HG03159 (cell line): ENCODE measurements at regions not wholly inside any gene's neighbourhood (a gene's known extent, or its start where the extent isn't known, plus 50 kb on each side); places are given as distances from the start of the nearest gene placed in this dataset.
"Not testable (repeated sequence)": the region's sequence is repeated elsewhere in the genome, so short reads cannot be mapped to it uniquely, and the experiment has no call there.

Source experiments
- ATAC-seq: cut with Tn5 transposase; IDR thresholded peaks from one replicate; pipeline ENCODE4 v1.9.1; 2021; ENCODE audit warnings: mild to moderate bottlenecking, moderate library complexity; ENCODE audit not compliant: unreplicated experiment

- ATAC-seq: no peak
Observed at GRCh38 chr4:188372058-188372457, 232.8 kb downstream of the TRIML1 start.

GRCh38 chr4:188372829-188373228 lies 233.6 kb downstream of the TRIML1 start:
- no peak for ATAC-seq

GRCh38 chr4:188374871-188375270 lies 235.6 kb downstream of the TRIML1 start:
- ATAC-seq: no peak

- ATAC-seq: no peak
Observed at GRCh38 chr4:188377816-188378215, 238.6 kb downstream of the TRIML1 start.

- ATAC-seq: no peak
Observed at GRCh38 chr4:188383180-188383579, 243.9 kb downstream of the TRIML1 start.

- ATAC-seq: no peak
Observed at GRCh38 chr4:188387179-188387791, 248.0 kb downstream of the TRIML1 start.

GRCh38 chr4:188391349-188391748 lies 252.1 kb downstream of the TRIML1 start:
- ATAC-seq: not testable (repeated sequence)

- no peak for ATAC-seq
Observed at GRCh38 chr4:188396037-188396436, 256.8 kb downstream of the TRIML1 start.

GRCh38 chr4:188399834-188400233 lies 260.6 kb downstream of the TRIML1 start:
- ATAC-seq: no peak

GRCh38 chr4:188400451-188400850 lies 261.2 kb downstream of the TRIML1 start:
- ATAC-seq: no peak

- no peak for ATAC-seq
Observed at GRCh38 chr4:188403272-188403671, 264.0 kb downstream of the TRIML1 start.

GRCh38 chr4:188405071-188405835 lies 266.0 kb downstream of the TRIML1 start:
- not testable (repeated sequence) for ATAC-seq

GRCh38 chr4:188408244-188409030 lies 269.2 kb downstream of the TRIML1 start:
- ATAC-seq: no peak

- no peak for ATAC-seq
Observed at GRCh38 chr4:188409851-188410250, 270.6 kb downstream of the TRIML1 start.

- ATAC-seq: no peak
Observed at GRCh38 chr4:188411805-188412204, 272.6 kb downstream of the TRIML1 start.

GRCh38 chr4:188412499-188412898 lies 273.3 kb downstream of the TRIML1 start:
- ATAC-seq: no peak

GRCh38 chr4:188414441-188414840 lies 275.2 kb downstream of the TRIML1 start:
- ATAC-seq: no peak

- ATAC-seq: no peak
Observed at GRCh38 chr4:188417181-188417580, 277.9 kb downstream of the TRIML1 start.

GRCh38 chr4:188423039-188423438 lies 283.8 kb downstream of the TRIML1 start:
- ATAC-seq: no peak

- ATAC-seq: no peak
Observed at GRCh38 chr4:188428935-188429334, 289.7 kb downstream of the TRIML1 start.

- ATAC-seq: no peak
Observed at GRCh38 chr4:188429965-188430364, 290.7 kb downstream of the TRIML1 start.

- ATAC-seq: no peak
Observed at GRCh38 chr4:188430384-188430783, 291.1 kb downstream of the TRIML1 start.
